Neuronal stem cell (in vitro differentiated cells): ENCODE measurements at regions not wholly inside any gene's neighbourhood (a gene's known extent, or its start where the extent isn't known, plus 50 kb on each side); places are given as distances from the start of the nearest gene placed in this dataset.

Experiments
- DNase-seq: peaks from one replicate; pipeline ENCODE4 v3.0.0-alpha.2; 2013; ENCODE audit warnings: low spot score
- H2AFZ ChIP-seq: one replicate; pipeline ENCODE4 v1.6.1; 2013; ENCODE audit warnings: mild to moderate bottlenecking, low read length, inconsistent platforms
- H2AK5ac ChIP-seq: 2 replicates; pipeline ENCODE4 v1.6.1; 2013; ENCODE audit warnings: low read depth, mild to moderate bottlenecking, inconsistent platforms, low read length, moderate library complexity, mixed read lengths
- H2BK120ac ChIP-seq: 2 replicates; pipeline ENCODE4 v1.6.1; 2013; ENCODE audit warnings: low read depth, mild to moderate bottlenecking, inconsistent platforms, low read length, moderate library complexity, mixed read lengths
- H2BK12ac ChIP-seq: one replicate; pipeline ENCODE4 v1.6.1; 2013; ENCODE audit warnings: low read length, inconsistent platforms
- H2BK15ac ChIP-seq: 2 replicates; pipeline ENCODE4 v1.6.1; 2013; ENCODE audit warnings: mild to moderate bottlenecking, low read length, inconsistent platforms, mixed read lengths
- H2BK5ac ChIP-seq: one replicate; pipeline ENCODE4 v1.6.1; 2013; ENCODE audit warnings: inconsistent platforms, mild to moderate bottlenecking, low read length, moderate library complexity
- H3K14ac ChIP-seq: one replicate; pipeline ENCODE4 v1.6.1; 2013; ENCODE audit warnings: low read length, inconsistent platforms
- H3K18ac ChIP-seq: 2 replicates; pipeline ENCODE4 v1.6.1; 2013; ENCODE audit warnings: low read length, inconsistent platforms
- H3K23ac ChIP-seq: 2 replicates; pipeline ENCODE4 v1.6.1; 2013; ENCODE audit warnings: low read depth, mild to moderate bottlenecking, mixed read lengths, low read length, inconsistent platforms; ENCODE audit not compliant: poor library complexity
- H3K27ac ChIP-seq: replicated peaks from 3 replicates; pipeline ENCODE4 v1.5.1; 2013; ENCODE audit warnings: low read length, inconsistent platforms
- H3K27me3 ChIP-seq, 3 experiments: 2 replicates each; pipeline ENCODE4 v1.6.1; 2013; ENCODE audit warnings: low read length in 3 of 3, mild to moderate bottlenecking in 2 of 3, inconsistent platforms in 1 of 3, low read depth in 1 of 3, mixed read lengths in 1 of 3, moderate library complexity in 1 of 3; ENCODE audit not compliant: control insufficient read depth in 3 of 3, insufficient read depth in 3 of 3
- H3K36me3 ChIP-seq, 2 donors: replicated peaks in 1 of 2; 2 replicates each; pipeline ENCODE4 v1.6.1; 2013; ENCODE audit warnings: low read length in 2 of 2; ENCODE audit not compliant: control insufficient read depth in 2 of 2, insufficient read depth in 2 of 2
- H3K4ac ChIP-seq: 2 replicates; pipeline ENCODE4 v1.6.1; 2013; ENCODE audit warnings: inconsistent platforms, mild to moderate bottlenecking, low read length, moderate library complexity
- H3K4me1 ChIP-seq, 2 donors: 1 replicate in 1 of 2; 2 replicates in 1 of 2; pipeline ENCODE4 v1.6.1; 2013; ENCODE audit warnings: low read length in 2 of 2, low read depth in 1 of 2; ENCODE audit not compliant: control insufficient read depth in 2 of 2, insufficient read depth in 1 of 2
- H3K4me2 ChIP-seq: one replicate; pipeline ENCODE4 v1.6.1; 2013; ENCODE audit warnings: mild to moderate bottlenecking, low read length, inconsistent platforms; ENCODE audit not compliant: insufficient read depth, poor library complexity, severe bottlenecking
- H3K4me3 ChIP-seq, 2 donors: 2 replicates each; pipeline ENCODE4 v1.5.1; 2013; ENCODE audit warnings: low read length in 2 of 2, mild to moderate bottlenecking in 2 of 2, inconsistent platforms in 1 of 2, moderate library complexity in 1 of 2
- H3K79me1 ChIP-seq: one replicate; pipeline ENCODE4 v1.6.1; 2013; ENCODE audit warnings: low read depth, mild to moderate bottlenecking, inconsistent platforms, low read length, moderate library complexity
- H3K9ac ChIP-seq: one replicate; pipeline ENCODE4 v1.6.1; 2013; ENCODE audit warnings: mild to moderate bottlenecking, low read depth, low read length, inconsistent platforms; ENCODE audit not compliant: poor library complexity
- H3K9me3 ChIP-seq, 2 donors: replicated peaks in 1 of 2; 2 replicates each; pipeline versions ENCODE3 to v1.6.1; 2013; ENCODE audit warnings: low read length in 2 of 2, mild to moderate bottlenecking in 2 of 2, inconsistent platforms in 1 of 2, low read depth in 1 of 2, mixed read lengths in 1 of 2, moderate library complexity in 1 of 2; ENCODE audit not compliant: control insufficient read depth in 2 of 2, insufficient read depth in 1 of 2
- H4K8ac ChIP-seq: one replicate; pipeline ENCODE4 v1.6.1; 2013; ENCODE audit warnings: low read depth, mild to moderate bottlenecking, inconsistent platforms, low read length, moderate library complexity
- H4K91ac ChIP-seq: one replicate; pipeline ENCODE4 v1.6.1; 2013; ENCODE audit warnings: low read length, low read depth, mild to moderate bottlenecking, inconsistent platforms; ENCODE audit not compliant: poor library complexity
- WGBS, 2 donors: extraction: QIAGEN DNeasy Blood & Tissue Kit; methylation state at CpG; one replicate each; pipeline ENCODE4 v1.1.7; 2013; ENCODE audit warnings: missing lambda C conversion rate in 2 of 2, mixed read lengths in 1 of 2; ENCODE audit not compliant: insufficient read length in 2 of 2, insufficient replicate concordance in 1 of 2; ENCODE audit errors: extremely low coverage in 2 of 2; 5-methylcytosine and 5-hydroxymethylcytosine counted together

GRCh38 chr17:73694491-73694890, 50.2 kb upstream of the SDK2 start:
- Histone ChIP-seq H3K36me3 (no peaks in the 10 kb centered on the region), H2BK12ac (no peak overlapping the region), H4K91ac (no peak overlapping the region), H2AK5ac (no peak overlapping the region), H3K23ac (no peak overlapping the region), H3K4ac (no peak overlapping the region), H3K9ac (no peak overlapping the region), H2BK120ac (no peak overlapping the region), H3K79me1 (no peaks in the 10 kb centered on the region), H3K4me2 (no peak overlapping the region), H3K27me3 (peaks cover 0 to 8% (median 0%) of the 10 kb centered on the region in 3 experiments), H3K4me3 (no peak overlapping the region), H2AFZ (no peak overlapping the region), H3K9me3 (peaks cover 0 to 7% of the 10 kb centered on the region in 2 donors), H2BK15ac (no peak overlapping the region), H2BK5ac (no peak overlapping the region), H3K4me1 (peaks cover 4 to 20% of the 10 kb centered on the region in 2 donors), H3K18ac (no peak overlapping the region), H3K14ac (no peak overlapping the region), H3K27ac (no peak overlapping the region), H4K8ac (no peak overlapping the region)
- WGBS, 2 donors: no CpG with 5 or more reads among the region's 2 CpGs
- DNase-seq: no peak

GRCh38 chr17:73695035-73695738, 50.9 kb upstream of the SDK2 start:
- H2AFZ ChIP-seq: no peak overlapping the region
- no peaks in the 10 kb centered on the region for H3K36me3 ChIP-seq
- no peak for DNase-seq
- no peak overlapping the region for H3K9ac ChIP-seq
- H3K4ac ChIP-seq: no peak overlapping the region
- H2BK120ac ChIP-seq: no peak overlapping the region
- no peak overlapping the region for H3K27ac ChIP-seq
- peak overlapping the region; percentile 11 for H3K18ac ChIP-seq
- H3K79me1 ChIP-seq: no peaks in the 10 kb centered on the region
- H2BK12ac ChIP-seq: no peak overlapping the region
- H3K4me1 ChIP-seq: peaks cover 4 to 20% of the 10 kb centered on the region in 2 donors
- no peak overlapping the region for H3K4me3 ChIP-seq
- no peak overlapping the region for H2BK5ac ChIP-seq
- H2AK5ac ChIP-seq: no peak overlapping the region
- H4K8ac ChIP-seq: peak overlapping the region; percentile 70
- no peak overlapping the region for H3K14ac ChIP-seq
- no CpG with 5 or more reads among the region's 2 CpGs for WGBS, 2 donors
- H3K23ac ChIP-seq: no peak overlapping the region
- H3K27me3 ChIP-seq: peaks cover 0 to 8% (median 0%) of the 10 kb centered on the region in 3 experiments
- peaks cover 0 to 7% of the 10 kb centered on the region in 2 donors for H3K9me3 ChIP-seq
- H4K91ac ChIP-seq: no peak overlapping the region
- no peak overlapping the region for H2BK15ac ChIP-seq
- H3K4me2 ChIP-seq: no peak overlapping the region

GRCh38 chr17:73696251-73696650, 52.0 kb upstream of the SDK2 start:
- Histone ChIP-seq H2BK12ac (no peak overlapping the region), H3K79me1 (no peaks in the 10 kb centered on the region), H4K91ac (no peak overlapping the region), H3K4me2 (no peak overlapping the region), H2AFZ (no peak overlapping the region), H3K4me1 (peaks cover 3 to 15% of the 10 kb centered on the region in 2 donors), H3K23ac (no peak overlapping the region), H3K27me3 (peaks cover 0 to 8% (median 0%) of the 10 kb centered on the region in 3 experiments), H3K36me3 (no peaks in the 10 kb centered on the region), H3K27ac (no peak overlapping the region), H2BK120ac (no peak overlapping the region), H3K4me3 (no peak overlapping the region), H3K14ac (peak overlapping the region; percentile 49), H3K4ac (no peak overlapping the region), H2AK5ac (no peak overlapping the region), H3K9me3 (peaks cover 0 to 7% of the 10 kb centered on the region in 2 donors), H3K18ac (no peak overlapping the region), H2BK5ac (no peak overlapping the region), H2BK15ac (no peak overlapping the region), H4K8ac (no peak overlapping the region), H3K9ac (no peak overlapping the region)
- no CpG with 5 or more reads among the region's 3 CpGs for WGBS, 2 donors
- no peak for DNase-seq

DNA sequence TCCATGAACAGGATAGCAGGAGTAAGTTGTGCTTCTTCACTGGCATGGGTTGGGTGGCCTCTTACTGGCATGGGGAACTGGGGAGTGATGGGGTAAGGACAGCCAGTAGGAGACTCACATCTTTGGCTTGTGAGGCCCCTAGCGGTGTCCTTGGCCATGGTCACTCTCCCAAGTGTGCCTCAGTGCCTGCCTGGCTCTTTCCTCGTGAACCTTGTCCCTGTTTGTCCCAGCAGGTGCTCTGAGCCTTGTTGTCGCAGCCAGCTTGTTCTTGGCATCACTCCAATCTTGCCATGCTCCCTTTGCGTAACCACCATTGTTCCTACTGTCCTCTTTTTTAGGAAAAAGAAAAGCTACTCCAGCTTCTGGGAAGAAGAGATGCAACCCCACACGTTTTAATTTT, 53.6 kb upstream of the SDK2 start:
- Histone ChIP-seq H3K4ac (no peak overlapping the region), H3K27me3 (peaks cover 0 to 8% (median 0%) of the 10 kb centered on the region in 3 experiments), H3K79me1 (no peaks in the 10 kb centered on the region), H2AK5ac (no peak overlapping the region), H3K23ac (no peak overlapping the region), H3K9ac (no peak overlapping the region), H2AFZ (no peak overlapping the region), H2BK5ac (no peak overlapping the region), H3K4me3 (no peak overlapping the region), H4K91ac (no peak overlapping the region), H3K18ac (no peak overlapping the region), H3K14ac (no peak overlapping the region), H3K4me1 (peaks cover 0 to 8% of the 10 kb centered on the region in 2 donors), H3K36me3 (no peaks in the 10 kb centered on the region), H3K4me2 (no peak overlapping the region), H4K8ac (no peak overlapping the region), H3K27ac (no peak overlapping the region), H2BK12ac (no peak overlapping the region), H3K9me3 (peaks cover 0 to 7% of the 10 kb centered on the region in 2 donors), H2BK120ac (no peak overlapping the region), H2BK15ac (peak overlapping the region; percentile 12)
- no CpG with 5 or more reads among the region's 5 CpGs for WGBS, 2 donors
- DNase-seq: no peak
